ENCODE measurements at regions not wholly inside any gene's neighbourhood (a gene's known extent, or its start where the extent isn't known, plus 50 kb on each side); places are given as distances from the start of the nearest gene placed in this dataset.
"Not testable (repeated sequence)": the region's sequence is repeated elsewhere in the genome, so short reads cannot be mapped to it uniquely, and the experiment has no call there.

DNA sequence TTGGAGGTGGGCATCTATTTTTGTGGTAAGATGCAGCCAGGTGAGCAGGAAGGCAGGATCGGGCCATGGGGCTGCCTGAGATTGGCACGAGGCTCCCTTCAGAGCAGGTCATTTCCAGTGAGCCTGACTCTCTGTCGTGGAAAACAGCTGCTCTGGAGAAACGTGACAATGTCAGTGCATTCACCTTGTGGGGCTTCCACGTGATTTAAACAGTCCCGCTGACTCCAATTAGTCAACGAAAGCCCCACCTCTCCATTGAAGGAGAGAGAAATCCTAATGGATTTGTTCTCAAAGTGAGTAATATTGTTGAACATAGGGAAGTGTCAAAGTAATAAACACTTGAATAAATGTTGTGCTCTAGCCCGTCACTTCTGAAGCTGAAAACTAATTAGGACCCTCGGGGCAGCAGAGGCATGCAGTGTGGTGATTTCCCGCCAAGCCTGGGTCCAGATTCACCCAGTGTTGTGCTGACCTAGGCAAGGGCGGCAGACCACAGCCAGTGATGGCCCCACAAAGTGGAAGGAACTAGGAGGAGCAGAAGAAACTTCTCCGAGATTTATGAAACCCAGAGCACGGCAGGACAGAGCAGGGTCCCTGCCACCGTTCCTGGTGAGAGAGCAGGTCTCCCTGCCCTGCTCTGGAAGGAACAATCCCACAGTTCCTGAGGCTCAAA, 172.5 kb upstream of the C1orf174 start:
- no peak for DNase-seq

DNA sequence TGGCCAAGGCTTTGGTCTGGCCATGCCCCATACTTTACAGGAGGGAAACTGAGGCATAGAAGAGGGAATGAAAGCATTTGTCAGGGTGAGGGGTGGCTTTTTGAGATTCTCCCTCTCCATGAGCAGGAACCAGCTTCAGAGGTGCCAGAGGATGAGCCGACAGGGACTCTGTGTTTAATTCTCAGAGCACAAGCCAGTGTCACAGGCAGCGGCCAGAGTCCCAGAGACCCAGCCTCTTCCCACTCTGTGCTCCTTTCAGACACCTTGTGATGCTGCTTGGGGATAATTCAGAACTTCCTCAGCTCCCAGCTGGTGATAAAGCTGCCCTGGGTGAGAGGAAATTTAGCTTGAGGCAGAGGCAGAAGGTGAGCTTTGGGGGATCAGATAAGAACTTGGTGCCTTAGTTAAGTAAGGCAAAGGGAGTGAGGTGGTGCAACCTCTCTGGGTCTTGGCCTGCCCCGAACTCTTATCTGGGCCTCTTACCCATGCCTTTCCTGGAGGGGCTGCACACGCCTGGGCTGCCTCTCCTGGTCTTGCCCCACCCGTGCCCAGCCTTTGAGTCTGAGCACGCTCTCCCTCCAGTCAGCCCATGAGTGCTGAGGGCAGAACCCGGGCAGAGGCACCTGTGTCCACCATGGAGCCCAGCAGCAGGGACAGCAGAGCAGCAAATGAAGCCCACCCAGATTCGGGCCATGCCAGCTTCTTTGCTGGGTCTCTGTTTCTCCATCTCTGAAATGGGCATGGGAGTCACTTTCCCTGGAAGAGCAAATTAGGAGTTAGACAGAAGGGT, 175.6 kb upstream of the C1orf174 start:
- DNase-seq = no peak

DNA sequence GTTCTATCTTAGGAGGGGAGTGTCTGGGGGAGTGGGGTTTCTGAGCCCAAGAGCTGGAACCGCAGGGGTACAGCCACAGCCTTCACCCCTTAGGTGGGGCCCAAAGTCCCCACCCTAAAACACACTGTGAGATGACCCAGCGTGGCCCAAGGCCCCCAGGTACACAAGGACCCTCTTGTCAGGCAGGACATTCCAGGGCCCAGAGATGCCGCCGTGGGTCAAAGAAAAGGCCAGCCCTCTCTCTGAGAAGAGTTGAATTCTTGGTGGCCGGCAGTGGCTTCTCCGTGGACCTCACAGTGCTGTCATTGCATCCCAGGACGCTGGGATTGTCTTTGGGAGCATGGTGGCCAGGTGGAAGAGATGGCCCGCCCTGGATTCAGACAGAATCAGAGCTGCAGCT, 176.3 kb upstream of the C1orf174 start:
- no peak for DNase-seq

GRCh38 chr1:4078091-4078962, 178.3 kb upstream of the C1orf174 start:
- DNase-seq = not testable (repeated sequence)

GRCh38 chr1:4079815-4080214, 179.7 kb upstream of the C1orf174 start:
- DNase-seq = no peak

- DNase-seq = no peak
These were observed 182.0 kb upstream of the C1orf174 start for GRCh38 chr1:4081806-4082711.

DNA sequence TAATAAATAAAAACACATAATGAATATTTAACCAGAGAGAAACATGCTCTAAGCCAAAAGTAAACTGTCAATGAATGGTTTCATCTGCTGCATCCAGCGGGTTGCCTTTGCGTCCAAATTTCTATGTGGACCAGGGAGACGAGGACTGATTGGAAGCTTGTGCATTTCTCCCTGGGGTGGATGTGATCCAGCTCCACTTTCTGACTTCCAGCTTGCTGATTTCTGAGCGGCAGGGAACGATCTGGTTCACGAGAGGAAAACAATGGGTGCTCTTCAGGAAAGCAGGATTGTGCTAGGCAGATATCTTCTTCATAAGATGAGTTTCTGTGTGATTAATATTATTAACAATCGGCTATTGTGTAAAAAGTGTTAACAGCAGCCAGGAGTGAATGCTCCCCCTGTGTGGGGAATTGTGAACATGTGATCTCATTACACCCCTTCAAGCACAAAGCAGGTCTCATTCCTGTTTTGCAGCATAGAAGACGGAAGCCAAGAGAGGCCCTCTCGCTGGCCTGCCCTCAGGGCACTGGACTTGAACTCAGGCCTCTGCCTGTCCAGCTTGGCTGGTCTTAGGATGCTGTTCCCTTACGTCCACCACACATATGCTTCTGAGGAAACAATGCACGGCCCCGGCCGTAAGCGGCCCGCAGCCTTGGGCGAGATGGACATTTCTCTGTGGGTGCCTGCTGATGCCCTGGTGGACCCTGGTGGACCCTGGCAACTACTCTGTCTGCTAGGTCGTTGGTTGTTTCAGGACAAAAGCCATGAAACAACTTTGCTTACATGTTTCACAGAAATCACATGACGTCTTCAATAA, 183.4 kb upstream of the C1orf174 start:
- DNase-seq = no peak

DNA sequence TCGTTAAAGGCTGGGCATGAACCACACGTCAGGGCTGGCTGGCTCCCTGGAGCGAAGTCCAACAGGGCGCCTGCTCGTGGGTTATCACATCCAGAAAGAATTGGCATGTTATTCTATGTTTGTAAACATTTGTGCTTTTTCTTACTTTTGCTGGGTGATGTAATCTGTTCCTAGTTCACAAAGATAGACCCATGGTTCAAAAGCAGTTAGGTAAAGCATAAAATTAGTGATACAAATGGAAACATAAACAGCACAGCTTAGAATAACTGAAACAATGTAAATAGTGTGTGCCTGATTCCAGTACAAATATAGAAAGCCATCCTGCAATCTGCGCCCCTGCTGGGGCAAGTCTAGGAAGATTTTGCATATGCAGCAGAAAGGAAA, 184.0 kb upstream of the C1orf174 start:
- no peak for DNase-seq

DNA sequence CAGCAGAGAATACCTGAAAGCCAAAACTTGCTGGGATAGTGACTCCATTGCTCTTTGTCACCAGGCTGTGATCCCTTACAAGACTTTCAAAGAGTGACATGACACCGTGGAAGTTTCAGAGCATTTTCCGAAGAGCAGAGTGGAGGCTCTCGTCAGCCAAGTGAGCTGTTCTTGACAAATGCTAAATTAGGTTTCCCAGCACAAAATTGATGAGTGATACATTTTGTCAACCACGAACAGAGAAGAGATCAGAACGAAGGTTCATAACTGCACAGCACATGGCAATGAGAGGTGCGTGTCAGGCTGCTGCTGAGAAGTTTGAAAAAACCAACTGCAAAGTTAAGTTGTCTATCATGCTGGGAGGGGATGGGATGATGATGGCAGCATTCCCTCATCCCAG, 184.4 kb upstream of the C1orf174 start:
- no peak for DNase-seq

DNA sequence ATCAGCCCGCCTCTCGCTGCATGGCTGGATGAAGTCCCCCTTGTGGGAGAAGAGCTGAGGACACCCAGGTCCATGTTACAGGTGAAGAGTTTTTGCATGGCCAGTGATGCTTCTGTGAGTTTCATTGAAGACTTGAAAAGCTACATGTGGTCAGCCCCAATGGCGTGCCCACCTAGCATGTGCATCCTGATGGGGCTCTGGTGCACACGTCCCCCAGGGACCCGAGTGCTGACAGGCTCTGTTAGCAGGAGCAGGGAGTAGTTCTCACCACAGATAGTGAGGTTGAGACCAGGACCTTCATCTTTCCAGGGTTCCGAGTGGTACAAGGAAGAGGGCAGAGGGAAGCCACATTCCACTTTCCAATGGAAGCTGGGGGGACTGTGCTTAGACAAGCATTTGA, 184.8 kb upstream of the C1orf174 start:
- no peak for DNase-seq

DNA sequence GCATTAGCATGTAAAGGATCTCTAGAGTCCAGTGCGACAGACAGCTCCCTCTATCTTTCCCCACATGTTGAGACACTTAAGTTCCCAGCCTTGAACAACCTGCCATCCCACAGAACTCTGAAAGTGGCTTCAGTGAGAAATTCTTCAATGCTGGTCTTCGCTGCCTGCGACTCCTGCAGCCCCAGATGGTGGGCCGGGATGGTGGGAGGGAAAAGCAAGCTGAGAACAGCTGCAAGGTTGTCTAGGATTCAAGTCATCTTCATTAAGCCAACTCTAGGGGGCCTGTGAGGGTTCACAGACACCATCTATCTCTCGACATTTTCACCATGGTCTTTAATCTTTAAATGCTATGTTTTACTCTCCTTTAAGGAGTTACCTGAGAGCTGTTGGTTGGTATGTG, 185.5 kb upstream of the C1orf174 start:
- no peak for DNase-seq

- no peak for DNase-seq
These were observed 186.2 kb upstream of the C1orf174 start for GRCh38 chr1:4086085-4086850.

- no peak for DNase-seq
These were observed 186.8 kb upstream of the C1orf174 start for GRCh38 chr1:4086921-4087320.

- no peak for DNase-seq
These were observed 187.7 kb upstream of the C1orf174 start for GRCh38 chr1:4087530-4088420.

GRCh38 chr1:4088676-4089075, 188.6 kb upstream of the C1orf174 start:
- no peak for DNase-seq

- no peak for DNase-seq
These were observed 189.5 kb upstream of the C1orf174 start for GRCh38 chr1:4089421-4090175.

- DNase-seq = no peak
These were observed 190.5 kb upstream of the C1orf174 start for GRCh38 chr1:4090556-4090955.

DNA sequence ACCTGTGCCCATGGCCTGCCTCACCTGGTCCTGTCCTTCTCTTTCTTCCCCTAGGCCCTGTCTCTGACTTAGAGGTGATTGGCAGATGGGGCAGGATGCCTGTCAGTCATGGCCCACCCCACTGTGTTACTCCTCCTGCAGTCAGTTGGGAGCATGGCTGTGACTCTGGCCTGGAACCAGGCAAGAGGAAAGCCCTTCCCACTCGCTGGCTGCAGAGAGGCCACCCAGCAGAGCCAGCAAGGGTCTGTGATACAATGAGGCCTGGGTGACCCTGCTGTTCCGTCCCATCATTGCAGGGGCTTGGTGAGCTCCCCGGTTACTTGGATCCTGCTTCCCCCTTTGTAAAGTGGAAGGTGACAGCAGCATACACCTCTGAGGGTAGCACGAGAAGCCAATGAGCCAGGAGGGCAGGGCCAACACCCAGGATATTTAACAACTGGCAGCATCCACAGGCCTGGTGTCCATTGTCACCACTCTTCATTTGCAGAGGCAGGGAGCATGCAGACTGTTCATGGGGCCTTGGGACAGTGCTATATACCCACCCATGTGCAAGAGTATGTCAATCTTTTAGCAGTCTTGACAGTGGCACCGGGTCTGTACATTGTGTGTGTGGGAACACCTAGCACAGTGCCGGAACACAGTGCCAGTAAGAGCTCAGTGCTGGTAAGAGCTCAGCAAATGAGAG, 191.0 kb upstream of the C1orf174 start:
- no peak for DNase-seq

Data from NCI-H1436 (cell line).